Fibroblast of villous mesenchyme (primary cell): ENCODE measurements at regions not wholly inside any gene's neighbourhood (a gene's known extent, or its start where the extent isn't known, plus 50 kb on each side); places are given as distances from the start of the nearest gene placed in this dataset.

ENCODE experiments used
- DNase-seq: peaks from one replicate; pipeline ENCODE4 v3.0.0-alpha.2; 2010; ENCODE audit warnings: low read depth
- H3K4me3 ChIP-seq: 2 replicates; pipeline ENCODE4 v1.5.1; 2011; ENCODE audit warnings: low read depth, mild to moderate bottlenecking, low read length
- TF ChIP-seq, protein P1 (sequence below): IDR thresholded peaks from 2 replicates; pipeline ENCODE4 v1.5.1; 2012; ENCODE audit warnings: low read depth, mild to moderate bottlenecking, low read length; ENCODE audit not compliant: insufficient read depth

DNA sequence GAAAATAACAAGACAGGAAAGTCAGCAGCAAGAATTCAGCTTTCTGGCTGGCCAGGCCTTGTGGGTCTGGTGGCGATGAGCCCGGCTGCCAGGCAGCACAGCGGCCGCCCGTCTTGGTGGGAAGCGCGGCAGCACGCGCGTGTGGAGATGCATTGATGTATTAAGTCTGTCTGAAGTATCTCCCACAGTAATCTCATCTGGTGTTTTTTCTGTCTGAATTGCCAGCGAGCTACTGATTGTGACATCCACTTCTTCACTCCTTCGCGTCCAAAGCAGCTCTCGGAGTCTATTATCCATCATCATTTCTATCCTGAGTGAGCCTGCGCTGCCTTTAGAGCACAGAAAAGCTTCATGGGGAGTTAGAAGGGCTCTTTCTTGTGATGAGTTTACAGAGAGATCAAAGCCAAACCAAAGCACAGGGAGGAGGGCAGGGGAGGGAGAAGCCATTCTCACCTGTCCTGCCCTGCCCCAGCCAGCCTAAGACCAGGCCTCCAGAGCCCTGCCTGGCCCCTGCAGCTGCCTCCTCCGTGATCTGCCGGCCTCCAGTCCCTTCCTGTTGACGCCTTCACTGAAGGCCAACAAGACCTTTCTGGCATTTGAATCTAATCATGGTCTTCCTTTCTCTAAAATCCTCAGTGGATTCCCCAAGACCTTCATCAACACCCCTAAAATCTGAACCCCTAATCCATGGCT is 1419.0 kb downstream of the TBC1D22A start:
- DNase-seq: no peak
- TF ChIP-seq, protein P1, sequence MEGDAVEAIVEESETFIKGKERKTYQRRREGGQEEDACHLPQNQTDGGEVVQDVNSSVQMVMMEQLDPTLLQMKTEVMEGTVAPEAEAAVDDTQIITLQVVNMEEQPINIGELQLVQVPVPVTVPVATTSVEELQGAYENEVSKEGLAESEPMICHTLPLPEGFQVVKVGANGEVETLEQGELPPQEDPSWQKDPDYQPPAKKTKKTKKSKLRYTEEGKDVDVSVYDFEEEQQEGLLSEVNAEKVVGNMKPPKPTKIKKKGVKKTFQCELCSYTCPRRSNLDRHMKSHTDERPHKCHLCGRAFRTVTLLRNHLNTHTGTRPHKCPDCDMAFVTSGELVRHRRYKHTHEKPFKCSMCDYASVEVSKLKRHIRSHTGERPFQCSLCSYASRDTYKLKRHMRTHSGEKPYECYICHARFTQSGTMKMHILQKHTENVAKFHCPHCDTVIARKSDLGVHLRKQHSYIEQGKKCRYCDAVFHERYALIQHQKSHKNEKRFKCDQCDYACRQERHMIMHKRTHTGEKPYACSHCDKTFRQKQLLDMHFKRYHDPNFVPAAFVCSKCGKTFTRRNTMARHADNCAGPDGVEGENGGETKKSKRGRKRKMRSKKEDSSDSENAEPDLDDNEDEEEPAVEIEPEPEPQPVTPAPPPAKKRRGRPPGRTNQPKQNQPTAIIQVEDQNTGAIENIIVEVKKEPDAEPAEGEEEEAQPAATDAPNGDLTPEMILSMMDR: no peak
- H3K4me3 ChIP-seq: no peak overlapping the region

DNA sequence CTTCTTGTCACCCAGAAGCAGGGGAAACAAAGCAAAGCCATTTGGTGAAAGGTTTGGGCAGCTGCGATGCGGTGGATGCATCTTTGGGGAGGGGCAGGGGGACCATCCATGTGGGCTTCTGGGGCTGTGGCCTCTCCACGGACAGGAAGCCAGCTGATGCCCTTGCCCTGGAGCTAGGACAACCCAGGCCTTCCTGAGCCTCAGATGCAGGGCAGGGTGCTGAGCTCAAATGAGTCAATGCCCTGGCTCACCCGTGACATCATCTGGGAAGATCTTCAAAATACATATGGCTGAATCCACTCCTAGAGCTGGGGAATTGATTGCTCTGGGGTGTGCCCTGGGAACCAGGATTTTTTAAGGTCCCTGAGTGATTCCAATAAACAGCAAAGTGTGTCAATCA is 1418.2 kb downstream of the TBC1D22A start:
- no peak overlapping the region for H3K4me3 ChIP-seq
- no peak for DNase-seq
- TF ChIP-seq, protein P1: no peak

DNA sequence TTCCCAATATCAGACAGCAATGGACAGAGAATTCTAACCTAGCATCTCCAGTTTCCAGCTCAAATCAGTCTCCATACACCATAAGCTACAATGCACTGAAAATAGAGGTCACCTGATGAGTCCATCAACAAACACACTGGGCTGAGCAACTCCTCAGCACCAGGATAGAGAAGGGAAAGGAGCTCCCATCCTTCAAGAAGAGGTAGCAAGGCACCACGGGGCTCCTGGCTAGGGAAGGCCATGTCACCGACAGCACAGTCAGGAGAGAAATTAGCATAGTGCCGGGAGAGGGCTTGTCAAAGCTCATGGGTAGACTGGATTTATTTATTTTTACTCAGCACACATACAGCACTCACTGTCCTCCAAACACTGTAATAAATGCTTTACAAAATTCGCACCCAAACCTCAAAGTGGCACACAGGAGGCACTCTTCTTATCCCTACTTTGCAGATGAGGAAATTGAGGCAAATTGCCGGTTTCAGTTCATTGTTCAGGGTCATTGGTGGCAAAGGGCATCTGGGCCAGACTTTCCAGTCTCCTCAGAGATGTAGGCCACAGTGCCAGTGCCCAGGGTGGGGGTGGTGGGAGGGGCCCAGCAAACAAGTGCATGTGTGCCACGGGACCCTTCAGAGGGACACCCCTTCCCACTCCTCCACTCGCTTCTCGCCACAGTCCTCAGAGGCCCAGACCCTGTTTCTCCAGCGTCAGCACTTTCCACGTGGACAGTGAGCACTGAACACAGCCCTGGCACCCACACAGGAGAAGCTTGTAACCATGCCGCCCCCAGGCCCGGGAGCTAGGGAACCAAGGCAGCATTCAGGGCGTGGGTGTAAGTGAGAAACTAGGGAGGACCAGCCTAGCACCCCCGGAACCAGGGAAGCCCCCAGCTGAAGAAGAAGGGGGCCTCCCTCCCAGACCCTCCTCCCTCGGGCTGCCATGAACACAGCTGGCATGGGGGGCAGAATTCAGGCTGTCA is 1417.4 kb downstream of the TBC1D22A start:
- TF ChIP-seq, protein P1: no peak
- no peak for DNase-seq
- H3K4me3 ChIP-seq: no peak overlapping the region

DNA sequence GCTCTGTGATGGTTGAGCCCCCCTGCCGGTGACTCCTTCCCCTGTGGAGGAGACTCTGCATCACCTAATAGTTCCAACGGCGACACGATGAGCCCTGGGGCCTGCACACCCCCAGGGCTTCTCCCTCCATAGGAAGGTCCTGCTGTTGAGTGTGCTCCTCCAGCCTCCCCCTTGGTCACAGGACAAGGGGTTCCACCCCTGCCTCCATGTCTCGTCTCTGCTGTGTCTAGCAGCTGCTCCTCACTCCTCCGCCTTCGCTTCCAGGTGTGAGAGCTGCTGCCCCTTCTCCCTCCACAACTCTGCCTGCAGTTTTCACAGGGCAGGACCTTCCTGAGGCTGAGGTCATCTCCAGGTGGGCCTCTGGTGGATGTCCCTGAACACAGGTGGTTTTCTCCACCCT is 1416.1 kb downstream of the TBC1D22A start:
- DNase-seq: no peak
- no peak overlapping the region for H3K4me3 ChIP-seq
- TF ChIP-seq, protein P1: no peak

DNA sequence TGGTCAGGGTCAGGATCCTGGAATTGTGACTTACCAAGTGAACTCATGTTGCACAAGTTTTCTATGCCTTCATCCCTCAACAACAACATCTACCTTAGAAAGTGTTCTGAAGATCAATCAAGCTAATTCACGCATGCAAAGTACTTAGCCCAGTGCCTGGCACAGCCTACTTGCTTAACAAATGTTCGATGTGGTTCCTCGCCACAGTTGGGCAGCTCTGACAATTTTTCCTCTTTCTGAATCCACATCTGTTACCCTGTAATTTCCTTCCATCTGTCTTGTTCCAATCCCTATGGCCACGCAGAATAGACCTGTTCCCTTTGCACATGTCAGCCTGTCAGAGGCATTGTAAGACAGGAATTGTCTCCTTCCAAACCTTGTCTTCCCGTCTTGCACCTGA is 1415.2 kb downstream of the TBC1D22A start:
- DNase-seq: no peak
- TF ChIP-seq, protein P1: no peak
- H3K4me3 ChIP-seq: no peak overlapping the region

DNA sequence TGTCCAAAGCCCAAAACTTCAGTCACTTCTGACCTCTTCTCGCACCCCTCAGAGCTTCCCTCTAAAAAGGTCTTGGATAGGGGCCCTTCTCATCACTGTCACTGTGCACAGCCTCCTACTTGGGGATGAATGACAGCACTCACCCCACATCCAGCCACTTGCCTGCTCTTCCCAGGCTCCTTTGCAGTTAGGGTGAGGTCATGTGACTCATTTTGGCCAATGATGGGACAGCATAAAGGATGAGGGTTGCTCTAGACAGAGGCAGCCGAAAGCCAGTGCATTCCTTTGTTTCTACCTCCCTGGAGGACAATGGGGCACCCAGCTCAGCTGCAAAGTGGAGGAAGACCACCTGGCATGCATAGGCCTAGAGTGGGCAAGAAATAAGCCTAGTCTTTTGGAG is 1413.3 kb downstream of the TBC1D22A start:
- DNase-seq: no peak
- TF ChIP-seq, protein P1: no peak
- no peak overlapping the region for H3K4me3 ChIP-seq
